ENCODE measurements at regions not wholly inside any gene's neighbourhood (a gene's known extent, or its start where the extent isn't known, plus 50 kb on each side); places are given as distances from the start of the nearest gene placed in this dataset.

- no peak for DNase-seq
Measured at GRCh38 chr2:78498125-78498524, 527.4 kb upstream of the REG3G start.

- DNase-seq = no peak
Measured at GRCh38 chr2:78506301-78506700, 519.2 kb upstream of the REG3G start.

GRCh38 chr2:78521938-78522337 is 503.6 kb upstream of the REG3G start:
- no peak for DNase-seq

- no peak for DNase-seq
Measured at GRCh38 chr2:78532762-78533379, 492.6 kb upstream of the REG3G start.

- no peak for DNase-seq
Measured at GRCh38 chr2:78535395-78535794, 490.1 kb upstream of the REG3G start.

- DNase-seq = no peak
Measured at GRCh38 chr2:78538322-78538721, 487.2 kb upstream of the REG3G start.

- no peak for DNase-seq
Measured at GRCh38 chr2:78540255-78540654, 485.2 kb upstream of the REG3G start.

GRCh38 chr2:78541088-78541450 is 484.4 kb upstream of the REG3G start:
- no peak for DNase-seq

GRCh38 chr2:78541451-78542267 is 483.8 kb upstream of the REG3G start:
- DNase-seq = peak; percentile 1

GRCh38 chr2:78546843-78547242 is 478.7 kb upstream of the REG3G start:
- no peak for DNase-seq

- DNase-seq = no peak
Measured at GRCh38 chr2:78549766-78550165, 475.7 kb upstream of the REG3G start.

- no peak for DNase-seq
Measured at GRCh38 chr2:78553866-78554647, 471.4 kb upstream of the REG3G start.

- DNase-seq = no peak
Measured at GRCh38 chr2:78561876-78562275, 463.6 kb upstream of the REG3G start.

GRCh38 chr2:78564666-78565065 is 460.8 kb upstream of the REG3G start:
- DNase-seq = no peak

GRCh38 chr2:78568782-78569373 is 456.6 kb upstream of the REG3G start:
- no peak for DNase-seq

GRCh38 chr2:78576409-78576808 is 449.1 kb upstream of the REG3G start:
- DNase-seq = no peak

GRCh38 chr2:78585871-78586270 is 439.6 kb upstream of the REG3G start:
- DNase-seq = no peak

GRCh38 chr2:78586316-78586715 is 439.2 kb upstream of the REG3G start:
- no peak for DNase-seq

- DNase-seq = no peak
Measured at GRCh38 chr2:78589871-78590270, 435.6 kb upstream of the REG3G start.

GRCh38 chr2:78592491-78592890 is 433.0 kb upstream of the REG3G start:
- no peak for DNase-seq

GRCh38 chr2:78601113-78601512 is 424.4 kb upstream of the REG3G start:
- no peak for DNase-seq

GRCh38 chr2:78602862-78603261 is 422.6 kb upstream of the REG3G start:
- DNase-seq = no peak

GRCh38 chr2:78606895-78607294 is 418.6 kb upstream of the REG3G start:
- no peak for DNase-seq

GRCh38 chr2:78614726-78615125 is 410.8 kb upstream of the REG3G start:
- no peak for DNase-seq

Measured in NCI-H1694 (cell line).